ENCODE measurements at regions not wholly inside any gene's neighbourhood (a gene's known extent, or its start where the extent isn't known, plus 50 kb on each side); places are given as distances from the start of the nearest gene placed in this dataset.
"Not testable (repeated sequence)": the region's sequence is repeated elsewhere in the genome, so short reads cannot be mapped to it uniquely, and the experiment has no call there.

DNA sequence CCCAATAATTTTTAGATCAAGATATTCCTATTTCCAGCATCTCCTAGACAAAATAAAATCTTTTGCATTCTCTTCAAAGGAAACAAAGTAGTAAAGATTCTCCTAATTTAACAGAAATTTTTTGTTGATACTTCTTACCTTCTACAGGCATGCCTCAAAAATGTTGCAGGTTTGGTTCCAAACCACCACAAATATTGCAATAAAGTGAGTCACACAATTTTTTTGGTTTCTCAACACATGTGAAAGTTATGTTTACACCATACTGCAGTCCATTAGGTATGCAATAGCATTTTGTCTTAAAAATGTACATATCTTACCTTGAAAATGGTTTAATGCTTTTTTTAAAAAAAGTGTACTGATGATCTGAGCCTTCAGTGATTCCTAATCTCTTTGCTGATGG, 65.6 kb upstream of the USP15 start:
- no peak for DNase-seq (ENCODE audit: low spot score)

DNA sequence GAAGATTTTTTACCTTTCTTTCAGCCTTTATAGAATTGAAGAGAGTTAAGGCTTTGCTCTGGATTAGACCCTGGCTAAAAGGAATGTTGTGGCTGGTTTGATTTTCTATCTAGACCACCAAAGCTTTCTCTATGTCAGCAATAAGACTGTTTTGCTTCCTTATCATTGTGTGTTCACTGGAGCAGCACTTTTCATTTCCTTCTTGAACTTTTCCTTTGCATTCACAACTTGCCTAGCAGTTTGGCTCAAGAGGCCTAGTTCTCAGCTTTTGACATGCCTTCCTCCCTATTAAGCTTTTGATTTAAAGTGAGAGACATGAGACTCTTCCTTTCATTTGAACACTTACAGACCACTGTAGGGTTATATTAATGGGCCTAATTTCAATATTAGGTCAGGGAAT, 64.1 kb upstream of the USP15 start:
- DNase-seq (ENCODE audit: low spot score) = no peak

DNA sequence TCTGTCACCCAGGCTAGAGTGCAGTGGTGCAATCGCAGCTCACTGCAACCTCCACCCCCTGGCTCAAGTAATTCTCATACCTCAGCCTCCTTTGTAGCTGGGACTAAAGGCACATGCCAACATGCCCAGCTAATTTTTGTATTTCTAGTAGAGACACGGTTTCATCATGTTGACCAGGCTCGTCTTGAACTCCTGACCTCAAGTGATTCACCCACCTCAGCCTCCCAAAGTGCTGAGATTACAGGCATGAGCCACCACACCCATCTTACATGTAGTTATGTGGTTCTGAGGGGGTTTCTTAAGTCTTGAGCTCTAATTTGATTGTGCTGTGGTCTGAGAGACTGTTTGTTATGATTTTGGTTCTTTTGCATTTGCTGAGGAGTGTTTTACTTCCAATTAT, 57.3 kb upstream of the USP15 start:
- DNase-seq (ENCODE audit: low spot score) = not testable (repeated sequence)

DNA sequence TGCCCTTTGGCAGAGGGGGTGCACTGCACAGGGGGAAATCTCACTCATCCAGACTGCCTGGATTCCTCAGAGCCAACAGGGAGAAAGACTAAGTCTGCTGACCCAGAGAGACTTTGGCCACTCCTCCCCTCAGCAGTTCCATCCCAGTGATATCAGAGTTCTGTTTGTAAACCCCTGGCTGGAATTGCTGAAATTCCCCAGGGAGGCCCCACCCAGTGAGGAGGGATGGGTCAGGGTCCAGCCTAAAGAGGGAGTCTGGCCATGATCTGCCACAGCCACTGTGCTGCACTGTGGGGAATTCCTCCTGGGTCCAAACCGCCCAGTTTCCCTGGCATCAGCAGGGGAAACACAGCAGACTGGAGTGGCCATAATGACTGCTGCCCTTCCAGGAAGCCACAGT, 54.9 kb upstream of the USP15 start:
- DNase-seq (ENCODE audit: low spot score) = no peak

DNA sequence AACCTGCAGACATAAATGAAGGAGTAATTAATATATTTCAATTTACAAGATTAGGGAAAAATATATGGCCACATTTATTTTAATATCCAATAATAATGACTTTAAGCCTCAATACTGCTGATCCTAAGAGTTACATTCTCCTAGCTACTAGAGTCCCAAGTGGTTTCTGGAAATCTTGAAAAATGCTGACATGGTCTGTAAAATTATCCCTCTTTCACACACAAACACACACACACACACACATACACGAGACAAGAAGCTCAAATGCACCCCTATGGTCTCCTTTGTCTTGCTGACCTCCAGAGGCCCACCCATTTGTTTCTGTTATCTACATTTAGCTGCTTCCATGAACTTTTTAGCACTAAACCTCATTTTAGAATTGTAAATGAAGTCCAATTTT, 53.0 kb upstream of the USP15 start:
- no peak for DNase-seq (ENCODE audit: low spot score)
